H1 (cell line): ENCODE measurements at regions not wholly inside any gene's neighbourhood (a gene's known extent, or its start where the extent isn't known, plus 50 kb on each side); places are given as distances from the start of the nearest gene placed in this dataset.

Experiments used
- BCL11A ChIP-seq, 2 experiments: IDR thresholded peaks; one replicate each; pipeline ENCODE4 v1.6.1; 2011; ENCODE audit warnings: low read depth in 2 of 2, low read length in 2 of 2, mild to moderate bottlenecking in 2 of 2
- EGR1 ChIP-seq: IDR thresholded peaks from 2 replicates; pipeline ENCODE4 v1.6.1; 2011; ENCODE audit warnings: low read depth, low read length, borderline replicate concordance
- RNF2 ChIP-seq: fragments of 200-900, 300-1000 bp; sonication (generic); IDR thresholded peaks from 2 replicates; pipeline ENCODE4 v1.7.1; 2016; ENCODE audit warnings: borderline replicate concordance, low read depth, mild to moderate bottlenecking, antibody characterized with exemption, low read length; ENCODE audit not compliant: poor library complexity, severe bottlenecking; ENCODE audit errors: missing control alignments
- TEAD4 ChIP-seq: IDR thresholded peaks from 2 replicates; pipeline ENCODE4 v1.6.1; 2012; ENCODE audit warnings: low read depth, low read length, inconsistent platforms, mixed read lengths
- TF ChIP-seq, protein P1 (sequence below): fragments of 300-600 bp; sonication (generic); IDR thresholded peaks from 2 replicates; pipeline ENCODE4 v1.7.1; 2012; ENCODE audit warnings: low read length, moderate library complexity, mild to moderate bottlenecking, inconsistent platforms; ENCODE audit not compliant: insufficient replicate concordance

DNA sequence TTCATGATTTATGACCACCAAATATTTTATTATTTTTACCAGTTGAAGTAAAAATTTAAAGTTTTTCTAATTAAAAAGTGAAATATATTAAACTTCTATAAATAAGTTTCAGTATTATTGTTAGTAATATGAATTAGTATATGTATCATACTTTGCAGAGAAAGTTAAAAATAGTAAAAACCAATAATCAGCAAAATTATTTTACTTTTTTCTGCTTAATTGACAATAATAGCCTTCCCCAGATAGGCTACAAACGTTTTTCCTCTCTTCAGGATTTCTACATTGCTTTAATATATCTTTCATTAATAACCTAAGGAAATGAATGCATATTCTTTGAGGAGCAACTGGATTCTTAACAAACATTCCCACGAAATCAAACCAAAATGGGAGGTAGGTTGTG is 543.5 kb downstream of the ETNK1 start (continued):
- TF ChIP-seq, protein P1, sequence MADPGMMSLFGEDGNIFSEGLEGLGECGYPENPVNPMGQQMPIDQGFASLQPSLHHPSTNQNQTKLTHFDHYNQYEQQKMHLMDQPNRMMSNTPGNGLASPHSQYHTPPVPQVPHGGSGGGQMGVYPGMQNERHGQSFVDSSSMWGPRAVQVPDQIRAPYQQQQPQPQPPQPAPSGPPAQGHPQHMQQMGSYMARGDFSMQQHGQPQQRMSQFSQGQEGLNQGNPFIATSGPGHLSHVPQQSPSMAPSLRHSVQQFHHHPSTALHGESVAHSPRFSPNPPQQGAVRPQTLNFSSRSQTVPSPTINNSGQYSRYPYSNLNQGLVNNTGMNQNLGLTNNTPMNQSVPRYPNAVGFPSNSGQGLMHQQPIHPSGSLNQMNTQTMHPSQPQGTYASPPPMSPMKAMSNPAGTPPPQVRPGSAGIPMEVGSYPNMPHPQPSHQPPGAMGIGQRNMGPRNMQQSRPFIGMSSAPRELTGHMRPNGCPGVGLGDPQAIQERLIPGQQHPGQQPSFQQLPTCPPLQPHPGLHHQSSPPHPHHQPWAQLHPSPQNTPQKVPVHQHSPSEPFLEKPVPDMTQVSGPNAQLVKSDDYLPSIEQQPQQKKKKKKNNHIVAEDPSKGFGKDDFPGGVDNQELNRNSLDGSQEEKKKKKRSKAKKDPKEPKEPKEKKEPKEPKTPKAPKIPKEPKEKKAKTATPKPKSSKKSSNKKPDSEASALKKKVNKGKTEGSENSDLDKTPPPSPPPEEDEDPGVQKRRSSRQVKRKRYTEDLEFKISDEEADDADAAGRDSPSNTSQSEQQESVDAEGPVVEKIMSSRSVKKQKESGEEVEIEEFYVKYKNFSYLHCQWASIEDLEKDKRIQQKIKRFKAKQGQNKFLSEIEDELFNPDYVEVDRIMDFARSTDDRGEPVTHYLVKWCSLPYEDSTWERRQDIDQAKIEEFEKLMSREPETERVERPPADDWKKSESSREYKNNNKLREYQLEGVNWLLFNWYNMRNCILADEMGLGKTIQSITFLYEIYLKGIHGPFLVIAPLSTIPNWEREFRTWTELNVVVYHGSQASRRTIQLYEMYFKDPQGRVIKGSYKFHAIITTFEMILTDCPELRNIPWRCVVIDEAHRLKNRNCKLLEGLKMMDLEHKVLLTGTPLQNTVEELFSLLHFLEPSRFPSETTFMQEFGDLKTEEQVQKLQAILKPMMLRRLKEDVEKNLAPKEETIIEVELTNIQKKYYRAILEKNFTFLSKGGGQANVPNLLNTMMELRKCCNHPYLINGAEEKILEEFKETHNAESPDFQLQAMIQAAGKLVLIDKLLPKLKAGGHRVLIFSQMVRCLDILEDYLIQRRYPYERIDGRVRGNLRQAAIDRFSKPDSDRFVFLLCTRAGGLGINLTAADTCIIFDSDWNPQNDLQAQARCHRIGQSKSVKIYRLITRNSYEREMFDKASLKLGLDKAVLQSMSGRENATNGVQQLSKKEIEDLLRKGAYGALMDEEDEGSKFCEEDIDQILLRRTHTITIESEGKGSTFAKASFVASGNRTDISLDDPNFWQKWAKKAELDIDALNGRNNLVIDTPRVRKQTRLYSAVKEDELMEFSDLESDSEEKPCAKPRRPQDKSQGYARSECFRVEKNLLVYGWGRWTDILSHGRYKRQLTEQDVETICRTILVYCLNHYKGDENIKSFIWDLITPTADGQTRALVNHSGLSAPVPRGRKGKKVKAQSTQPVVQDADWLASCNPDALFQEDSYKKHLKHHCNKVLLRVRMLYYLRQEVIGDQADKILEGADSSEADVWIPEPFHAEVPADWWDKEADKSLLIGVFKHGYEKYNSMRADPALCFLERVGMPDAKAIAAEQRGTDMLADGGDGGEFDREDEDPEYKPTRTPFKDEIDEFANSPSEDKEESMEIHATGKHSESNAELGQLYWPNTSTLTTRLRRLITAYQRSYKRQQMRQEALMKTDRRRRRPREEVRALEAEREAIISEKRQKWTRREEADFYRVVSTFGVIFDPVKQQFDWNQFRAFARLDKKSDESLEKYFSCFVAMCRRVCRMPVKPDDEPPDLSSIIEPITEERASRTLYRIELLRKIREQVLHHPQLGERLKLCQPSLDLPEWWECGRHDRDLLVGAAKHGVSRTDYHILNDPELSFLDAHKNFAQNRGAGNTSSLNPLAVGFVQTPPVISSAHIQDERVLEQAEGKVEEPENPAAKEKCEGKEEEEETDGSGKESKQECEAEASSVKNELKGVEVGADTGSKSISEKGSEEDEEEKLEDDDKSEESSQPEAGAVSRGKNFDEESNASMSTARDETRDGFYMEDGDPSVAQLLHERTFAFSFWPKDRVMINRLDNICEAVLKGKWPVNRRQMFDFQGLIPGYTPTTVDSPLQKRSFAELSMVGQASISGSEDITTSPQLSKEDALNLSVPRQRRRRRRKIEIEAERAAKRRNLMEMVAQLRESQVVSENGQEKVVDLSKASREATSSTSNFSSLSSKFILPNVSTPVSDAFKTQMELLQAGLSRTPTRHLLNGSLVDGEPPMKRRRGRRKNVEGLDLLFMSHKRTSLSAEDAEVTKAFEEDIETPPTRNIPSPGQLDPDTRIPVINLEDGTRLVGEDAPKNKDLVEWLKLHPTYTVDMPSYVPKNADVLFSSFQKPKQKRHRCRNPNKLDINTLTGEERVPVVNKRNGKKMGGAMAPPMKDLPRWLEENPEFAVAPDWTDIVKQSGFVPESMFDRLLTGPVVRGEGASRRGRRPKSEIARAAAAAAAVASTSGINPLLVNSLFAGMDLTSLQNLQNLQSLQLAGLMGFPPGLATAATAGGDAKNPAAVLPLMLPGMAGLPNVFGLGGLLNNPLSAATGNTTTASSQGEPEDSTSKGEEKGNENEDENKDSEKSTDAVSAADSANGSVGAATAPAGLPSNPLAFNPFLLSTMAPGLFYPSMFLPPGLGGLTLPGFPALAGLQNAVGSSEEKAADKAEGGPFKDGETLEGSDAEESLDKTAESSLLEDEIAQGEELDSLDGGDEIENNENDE, result no peak
- TF ChIP-seq TEAD4 (no peak), EGR1 (no peak), BCL11A (IDR thresholded peaks at IDR 0.05; ENCODE audit: low read depth in 2 of 2, low read length in 2 of 2) (no peak), RNF2 (no peak)
